PC-9 (cell line): ENCODE measurements at regions not wholly inside any gene's neighbourhood (a gene's known extent, or its start where the extent isn't known, plus 50 kb on each side); places are given as distances from the start of the nearest gene placed in this dataset.

Source experiments
- BruUV-seq: library from RNA; stranded (reverse); fragments of 400-500 nt; replicated peaks from 2 replicates; lab custom pipeline; 2021; lab: Mats Ljungman, UMichigan
- CTCF ChIA-PET: fragments of 300-600 bp; sonication (Branson Sonifier 250); formaldehyde crosslinking; loops from one replicate; lab custom pipeline; 2022; ENCODE audit warnings: antibody characterized with exemption; lab: Charles Lee
- POLR2A ChIA-PET: fragments of 300-600 bp; sonication (Branson Sonifier 250); formaldehyde crosslinking; loops from one replicate; lab custom pipeline; 2022; ENCODE audit warnings: antibody characterized with exemption; ENCODE audit not compliant: unreplicated experiment; lab: Charles Lee
- DNase-seq, 2 experiments: peaks; one replicate each; pipeline versions ENCODE4 v3.0.0 to v3.0.0-alpha.2; 2015 to 2022; ENCODE audit warnings: mixed read lengths in 1 of 2
- H2AFZ ChIP-seq: fragments of 200-600 bp; sonication (generic); 2 replicates; pipeline ENCODE4 v1.8.1; 2017; ENCODE audit warnings: antibody characterized with exemption
- H3F3A ChIP-seq: fragments of 200-600 bp; sonication (generic); 2 replicates; pipeline ENCODE4 v1.8.1; 2017; ENCODE audit warnings: antibody characterized with exemption, mild to moderate bottlenecking, low read depth; ENCODE audit not compliant: insufficient read depth
- H3K27ac ChIP-seq: fragments of 200-600 bp; sonication (generic); 2 replicates; pipeline ENCODE4 v1.6.1; 2016; ENCODE audit warnings: mixed run types
- H3K27me3 ChIP-seq: fragments of 200-600 bp; sonication (generic); 2 replicates; pipeline ENCODE4 v1.6.1; 2016; ENCODE audit warnings: low read depth, mixed run types; ENCODE audit not compliant: insufficient read depth
- H3K36me3 ChIP-seq: fragments of 200-600 bp; sonication (generic); 2 replicates; pipeline ENCODE4 v1.6.1; 2016; ENCODE audit warnings: low read depth, mixed run types
- H3K4me1 ChIP-seq: fragments of 200-600 bp; sonication (generic); replicated peaks from 2 replicates; pipeline ENCODE4 v1.6.1; 2016; ENCODE audit warnings: mixed run types; ENCODE audit not compliant: insufficient read depth
- H3K4me2 ChIP-seq: fragments of 200-600 bp; sonication (generic); 2 replicates; pipeline ENCODE4 v1.6.1; 2017; ENCODE audit warnings: mixed run types
- H3K4me3 ChIP-seq: fragments of 200-600 bp; sonication (generic); 2 replicates; pipeline ENCODE4 v1.6.1; 2016; ENCODE audit warnings: mixed run types
- H3K79me2 ChIP-seq: fragments of 200-600 bp; sonication (generic); 2 replicates; pipeline ENCODE4 v1.6.1; 2017; ENCODE audit warnings: low read depth, mixed run types
- H3K9me2 ChIP-seq: fragments of 200-600 bp; sonication (generic); 2 replicates; pipeline ENCODE4 v1.8.1; 2017; ENCODE audit warnings: mild to moderate bottlenecking; ENCODE audit not compliant: insufficient read depth
- H3K9me3 ChIP-seq: fragments of 200-600 bp; sonication (generic); 2 replicates; pipeline ENCODE4 v1.8.1; 2016; ENCODE audit warnings: low read depth; ENCODE audit not compliant: insufficient read depth
- H4K20me1 ChIP-seq: fragments of 200-600 bp; sonication (generic); 2 replicates; pipeline ENCODE4 v1.8.1; 2017; ENCODE audit not compliant: insufficient read depth
- EZH2 ChIP-seq: fragments of 200-600 bp; sonication (generic); IDR thresholded peaks from 2 replicates; pipeline ENCODE4 v1.8.0; 2017; ENCODE audit warnings: antibody characterized with exemption, low read depth
- intact Hi-C: fragments of 100-400 bp; cut with micrococcal nuclease; formaldehyde crosslinking; loops from one replicate; pipeline ENCODE4 v1.10.0; 2022; ENCODE audit not compliant: unreplicated experiment
- TF ChIP-seq, protein P1 (sequence below): fragments of 200-600 bp; sonication (generic); conservative IDR thresholded peaks from 2 replicates; pipeline ENCODE4 v1.6.1; 2017; ENCODE audit warnings: mixed run types, antibody characterized with exemption, mild to moderate bottlenecking, moderate library complexity

DNA sequence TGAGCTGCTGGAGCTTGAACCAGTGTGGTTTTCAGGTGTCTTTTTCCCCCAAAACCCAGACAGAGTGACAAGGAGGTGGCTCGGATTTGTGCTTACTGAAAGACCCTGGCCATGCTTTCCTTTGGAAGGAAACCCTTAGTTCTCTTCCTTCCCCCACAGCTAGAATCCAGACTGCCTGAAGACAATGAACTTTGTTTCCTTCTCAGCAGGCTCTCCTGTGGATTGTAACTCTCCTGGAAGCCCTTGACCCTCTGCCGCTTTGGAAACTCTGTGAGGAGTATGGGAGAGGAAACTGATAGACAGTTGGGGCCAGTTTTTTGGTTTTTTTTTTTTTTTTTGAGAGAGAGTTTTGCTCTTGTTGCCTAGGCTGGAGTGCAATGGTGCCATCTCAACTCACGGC lies 62.1 kb upstream of the SESN3 start:
- no peaks in the 10 kb centered on the region for H3F3A ChIP-seq
- ChIA-PET POLR2A (no interaction called here), CTCF (no interaction called here)
- H3K4me2 ChIP-seq, result no peak overlapping the region
- peaks cover 8% of the 10 kb centered on the region; the same call in 1 of the 2 replicates for H3K27me3 ChIP-seq
- no peak overlapping the region for H2AFZ ChIP-seq
- no peaks in the 10 kb centered on the region for H3K79me2 ChIP-seq
- no peaks in the 10 kb centered on the region for H3K9me3 ChIP-seq
- H3K9me2 ChIP-seq, result no peaks in the 10 kb centered on the region
- no peaks in the 10 kb centered on the region for H4K20me1 ChIP-seq
- H3K36me3 ChIP-seq, result no peaks in the 10 kb centered on the region
- TF ChIP-seq, protein P1, sequence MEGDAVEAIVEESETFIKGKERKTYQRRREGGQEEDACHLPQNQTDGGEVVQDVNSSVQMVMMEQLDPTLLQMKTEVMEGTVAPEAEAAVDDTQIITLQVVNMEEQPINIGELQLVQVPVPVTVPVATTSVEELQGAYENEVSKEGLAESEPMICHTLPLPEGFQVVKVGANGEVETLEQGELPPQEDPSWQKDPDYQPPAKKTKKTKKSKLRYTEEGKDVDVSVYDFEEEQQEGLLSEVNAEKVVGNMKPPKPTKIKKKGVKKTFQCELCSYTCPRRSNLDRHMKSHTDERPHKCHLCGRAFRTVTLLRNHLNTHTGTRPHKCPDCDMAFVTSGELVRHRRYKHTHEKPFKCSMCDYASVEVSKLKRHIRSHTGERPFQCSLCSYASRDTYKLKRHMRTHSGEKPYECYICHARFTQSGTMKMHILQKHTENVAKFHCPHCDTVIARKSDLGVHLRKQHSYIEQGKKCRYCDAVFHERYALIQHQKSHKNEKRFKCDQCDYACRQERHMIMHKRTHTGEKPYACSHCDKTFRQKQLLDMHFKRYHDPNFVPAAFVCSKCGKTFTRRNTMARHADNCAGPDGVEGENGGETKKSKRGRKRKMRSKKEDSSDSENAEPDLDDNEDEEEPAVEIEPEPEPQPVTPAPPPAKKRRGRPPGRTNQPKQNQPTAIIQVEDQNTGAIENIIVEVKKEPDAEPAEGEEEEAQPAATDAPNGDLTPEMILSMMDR, result no peak
- no peak for TF ChIP-seq EZH2
- no peak overlapping the region for H3K27ac ChIP-seq
- intact Hi-C loops, result no loop called here
- no peak overlapping the region for H3K4me3 ChIP-seq
- no peak for DNase-seq
- no peaks in the 10 kb centered on the region for H3K4me1 ChIP-seq
- BruUV-seq, result no TSS peak

DNA sequence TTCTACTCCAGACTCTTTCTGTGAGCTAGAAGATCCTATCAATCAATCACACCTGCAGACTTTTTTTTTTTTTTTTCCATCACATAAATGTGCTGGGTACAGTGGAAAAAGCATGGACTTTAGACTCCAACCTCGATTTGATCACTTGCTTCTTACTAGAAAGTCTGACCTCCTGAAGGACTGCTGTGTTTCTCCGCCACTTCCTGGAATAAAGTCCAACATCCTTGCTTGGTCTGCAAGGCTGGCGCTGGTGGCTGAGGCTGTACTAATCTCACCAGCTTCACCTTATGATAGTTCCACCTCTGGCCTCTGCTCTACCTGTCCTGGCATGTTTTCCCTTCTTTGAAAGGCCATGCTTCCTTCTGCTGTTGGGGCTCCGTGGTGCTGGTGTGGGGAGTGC lies 60.9 kb upstream of the SESN3 start:
- no peaks in the 10 kb centered on the region for H3F3A ChIP-seq
- H3K27me3 ChIP-seq, result peaks cover 8% of the 10 kb centered on the region; the same call in 1 of the 2 replicates
- no peaks in the 10 kb centered on the region for H3K4me1 ChIP-seq
- no peaks in the 10 kb centered on the region for H3K9me3 ChIP-seq
- intact Hi-C loops, result no loop called here
- no peak overlapping the region for H3K4me3 ChIP-seq
- no peak overlapping the region for H2AFZ ChIP-seq
- no peaks in the 10 kb centered on the region for H4K20me1 ChIP-seq
- no peak overlapping the region for H3K27ac ChIP-seq
- no peak overlapping the region for H3K4me2 ChIP-seq
- H3K36me3 ChIP-seq, result no peaks in the 10 kb centered on the region
- BruUV-seq, result no TSS peak
- CTCF ChIA-PET, result no interaction called here
- DNase-seq, result no peak
- no peaks in the 10 kb centered on the region for H3K9me2 ChIP-seq
- POLR2A ChIA-PET, result no interaction called here
- TF ChIP-seq, protein P1, result no peak
- no peak for TF ChIP-seq EZH2
- no peaks in the 10 kb centered on the region for H3K79me2 ChIP-seq

DNA sequence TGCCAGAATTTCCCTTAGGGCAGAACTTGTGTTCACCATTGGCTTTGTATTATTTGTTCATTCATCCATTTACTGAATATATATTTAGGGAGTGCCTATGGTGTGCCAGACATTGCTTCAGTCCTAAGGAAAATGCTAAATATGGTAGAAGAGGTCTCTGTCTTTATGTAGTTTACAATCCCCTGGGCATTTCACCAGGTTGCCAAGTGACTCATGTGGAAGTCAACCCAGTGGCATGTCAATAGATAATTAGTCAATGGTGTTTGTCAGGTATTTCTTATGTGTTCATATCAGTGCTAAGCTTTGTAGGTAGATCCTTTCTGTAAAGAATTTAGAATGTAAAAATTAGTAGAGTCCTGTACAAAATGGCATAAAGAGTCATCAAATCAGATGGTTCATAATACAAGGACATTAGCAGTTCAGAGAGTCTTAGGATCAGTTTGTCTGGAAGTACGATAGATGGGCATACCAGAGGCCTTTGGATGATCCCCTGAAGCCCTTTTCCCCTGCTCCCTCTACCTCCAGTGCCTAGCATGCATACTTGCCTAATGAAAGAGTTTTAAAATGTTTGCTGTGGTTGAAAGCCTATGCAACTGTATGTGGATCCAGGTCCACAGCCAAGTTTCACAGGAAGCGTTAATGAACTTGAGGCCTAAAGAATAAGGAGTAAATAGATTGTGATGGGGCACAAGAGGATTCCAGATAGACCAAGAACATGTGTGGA lies 58.5 kb upstream of the SESN3 start:
- Histone ChIP-seq H4K20me1 (no peaks in the 10 kb centered on the region), H3K9me3 (no peaks in the 10 kb centered on the region), H3K4me1 (no peaks in the 10 kb centered on the region), H3F3A (no peaks in the 10 kb centered on the region), H3K4me2 (no peak overlapping the region), H3K27ac (no peak overlapping the region), H2AFZ (no peak overlapping the region), H3K4me3 (no peak overlapping the region), H3K36me3 (no peaks in the 10 kb centered on the region), H3K9me2 (no peaks in the 10 kb centered on the region), H3K79me2 (no peaks in the 10 kb centered on the region), H3K27me3 (peaks cover 8% of the 10 kb centered on the region; the same call in 1 of the 2 replicates)
- DNase-seq, result no peak
- POLR2A ChIA-PET, result no interaction called here
- TF ChIP-seq EZH2, result no peak
- TF ChIP-seq, protein P1, result no peak
- BruUV-seq, result no TSS peak
- CTCF ChIA-PET, result no interaction called here
- intact Hi-C loops, result no loop called here
